ENCODE measurements at regions not wholly inside any gene's neighbourhood (a gene's known extent, or its start where the extent isn't known, plus 50 kb on each side); places are given as distances from the start of the nearest gene placed in this dataset.
"Not testable (repeated sequence)": the region's sequence is repeated elsewhere in the genome, so short reads cannot be mapped to it uniquely, and the experiment has no call there.

DNA sequence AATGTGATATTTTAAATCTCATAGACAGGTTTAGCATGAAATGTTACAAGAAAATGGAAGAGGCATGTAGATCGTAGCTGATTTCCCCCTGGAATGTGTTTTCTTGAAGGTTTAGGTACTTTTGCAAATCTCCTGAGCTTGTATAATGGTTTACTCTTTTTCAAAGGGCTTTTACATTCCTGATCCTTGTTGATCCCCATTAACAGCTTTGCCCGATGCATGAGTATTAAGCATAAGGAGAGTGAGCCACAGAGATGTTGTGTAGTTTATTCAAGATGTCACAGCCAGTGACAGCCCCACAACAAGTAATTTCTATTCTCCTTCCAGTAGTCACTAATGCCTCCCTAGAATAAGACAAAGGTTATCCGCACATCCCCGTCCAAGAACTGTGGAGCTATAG is 103.7 kb downstream of the SKIDA1 start:
- Histone ChIP-seq H3K4me1 (ENCODE audit: control insufficient read depth, extremely low read depth, insufficient read depth, low read length) (peaks cover 4% of the 10 kb centered on the region), H4K20me1 (ENCODE audit: control insufficient read depth, extremely low read depth, insufficient read depth, low read length) (no peaks in the 10 kb centered on the region), H3K9ac (ENCODE audit: insufficient read depth, low read length) (no peak overlapping the region), H3K9me3 (ENCODE audit: control insufficient read depth, insufficient read depth, low read depth, low read length) (no peaks in the 10 kb centered on the region), H3K4me2 (ENCODE audit: extremely low read depth, insufficient read depth, low read length) (no peak overlapping the region), H3K27ac (ENCODE audit: insufficient read depth, low read length) (no peak overlapping the region), H3K27me3 (ENCODE audit: control insufficient read depth, insufficient read depth, low read length) (no peaks in the 10 kb centered on the region), H3K79me2 (ENCODE audit: control insufficient read depth, insufficient read depth, low read length) (no peaks in the 10 kb centered on the region), H2AFZ (ENCODE audit: low read length) (no peak overlapping the region), H3K4me3 (replicated peaks in 1 of 4; ENCODE audit: control extremely low read depth in 1 of 4, insufficient read depth in 1 of 4, low read depth in 3 of 4, low read length in 4 of 4) (no peak overlapping the region), H3K36me3 (ENCODE audit: control insufficient read depth, insufficient read depth, low read length) (no peaks in the 10 kb centered on the region)
- no peak for TF ChIP-seq EZH2 (IDR thresholded peaks at IDR 0.05; ENCODE audit: low read length, missing control alignments)
- TF ChIP-seq, protein P1, sequence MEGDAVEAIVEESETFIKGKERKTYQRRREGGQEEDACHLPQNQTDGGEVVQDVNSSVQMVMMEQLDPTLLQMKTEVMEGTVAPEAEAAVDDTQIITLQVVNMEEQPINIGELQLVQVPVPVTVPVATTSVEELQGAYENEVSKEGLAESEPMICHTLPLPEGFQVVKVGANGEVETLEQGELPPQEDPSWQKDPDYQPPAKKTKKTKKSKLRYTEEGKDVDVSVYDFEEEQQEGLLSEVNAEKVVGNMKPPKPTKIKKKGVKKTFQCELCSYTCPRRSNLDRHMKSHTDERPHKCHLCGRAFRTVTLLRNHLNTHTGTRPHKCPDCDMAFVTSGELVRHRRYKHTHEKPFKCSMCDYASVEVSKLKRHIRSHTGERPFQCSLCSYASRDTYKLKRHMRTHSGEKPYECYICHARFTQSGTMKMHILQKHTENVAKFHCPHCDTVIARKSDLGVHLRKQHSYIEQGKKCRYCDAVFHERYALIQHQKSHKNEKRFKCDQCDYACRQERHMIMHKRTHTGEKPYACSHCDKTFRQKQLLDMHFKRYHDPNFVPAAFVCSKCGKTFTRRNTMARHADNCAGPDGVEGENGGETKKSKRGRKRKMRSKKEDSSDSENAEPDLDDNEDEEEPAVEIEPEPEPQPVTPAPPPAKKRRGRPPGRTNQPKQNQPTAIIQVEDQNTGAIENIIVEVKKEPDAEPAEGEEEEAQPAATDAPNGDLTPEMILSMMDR (conservative IDR thresholded peaks at IDR 0.05 in 1 of 2, IDR thresholded peaks at IDR 0.05 in 1 of 2; ENCODE audit: low read depth in 1 of 2, low read length in 2 of 2), result no peak
- no peak for DNase-seq (ENCODE audit: low read depth in 2 of 2)

DNA sequence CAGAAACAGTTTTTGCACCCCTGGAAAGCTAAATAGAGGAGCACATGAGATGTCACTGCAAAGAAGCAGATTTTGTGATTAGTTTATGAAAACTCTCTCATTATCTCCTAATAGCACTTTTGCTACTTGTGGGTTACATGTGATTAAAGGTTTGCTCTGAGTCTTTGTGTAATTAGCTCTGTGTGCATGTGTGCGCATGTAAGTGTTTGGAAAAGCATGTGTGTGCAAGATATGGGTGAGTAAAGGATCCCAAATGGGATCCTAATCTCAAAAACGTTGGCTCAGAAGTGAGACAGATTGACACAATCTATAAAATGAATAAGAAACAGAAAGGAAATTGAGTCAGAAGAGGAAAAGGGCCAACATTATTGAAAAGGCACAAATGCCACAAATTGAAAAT is 104.5 kb downstream of the SKIDA1 start:
- Histone ChIP-seq H3K4me2 (ENCODE audit: extremely low read depth, insufficient read depth, low read length) (no peak overlapping the region), H3K36me3 (ENCODE audit: control insufficient read depth, insufficient read depth, low read length) (no peaks in the 10 kb centered on the region), H2AFZ (ENCODE audit: low read length) (no peak overlapping the region), H3K27me3 (ENCODE audit: control insufficient read depth, insufficient read depth, low read length) (no peaks in the 10 kb centered on the region), H3K79me2 (ENCODE audit: control insufficient read depth, insufficient read depth, low read length) (no peaks in the 10 kb centered on the region), H3K27ac (ENCODE audit: insufficient read depth, low read length) (no peak overlapping the region), H3K9me3 (ENCODE audit: control insufficient read depth, insufficient read depth, low read depth, low read length) (no peaks in the 10 kb centered on the region), H3K9ac (ENCODE audit: insufficient read depth, low read length) (no peak overlapping the region), H3K4me3 (replicated peaks in 1 of 4; ENCODE audit: control extremely low read depth in 1 of 4, insufficient read depth in 1 of 4, low read depth in 3 of 4, low read length in 4 of 4) (no peak overlapping the region), H3K4me1 (ENCODE audit: control insufficient read depth, extremely low read depth, insufficient read depth, low read length) (peaks cover 4% of the 10 kb centered on the region), H4K20me1 (ENCODE audit: control insufficient read depth, extremely low read depth, insufficient read depth, low read length) (no peaks in the 10 kb centered on the region)
- TF ChIP-seq, protein P1 (conservative IDR thresholded peaks at IDR 0.05 in 1 of 2, IDR thresholded peaks at IDR 0.05 in 1 of 2; ENCODE audit: low read depth in 1 of 2, low read length in 2 of 2), result no peak
- TF ChIP-seq EZH2 (IDR thresholded peaks at IDR 0.05; ENCODE audit: low read length, missing control alignments), result no peak
- DNase-seq (ENCODE audit: low read depth in 2 of 2), result no peak

DNA sequence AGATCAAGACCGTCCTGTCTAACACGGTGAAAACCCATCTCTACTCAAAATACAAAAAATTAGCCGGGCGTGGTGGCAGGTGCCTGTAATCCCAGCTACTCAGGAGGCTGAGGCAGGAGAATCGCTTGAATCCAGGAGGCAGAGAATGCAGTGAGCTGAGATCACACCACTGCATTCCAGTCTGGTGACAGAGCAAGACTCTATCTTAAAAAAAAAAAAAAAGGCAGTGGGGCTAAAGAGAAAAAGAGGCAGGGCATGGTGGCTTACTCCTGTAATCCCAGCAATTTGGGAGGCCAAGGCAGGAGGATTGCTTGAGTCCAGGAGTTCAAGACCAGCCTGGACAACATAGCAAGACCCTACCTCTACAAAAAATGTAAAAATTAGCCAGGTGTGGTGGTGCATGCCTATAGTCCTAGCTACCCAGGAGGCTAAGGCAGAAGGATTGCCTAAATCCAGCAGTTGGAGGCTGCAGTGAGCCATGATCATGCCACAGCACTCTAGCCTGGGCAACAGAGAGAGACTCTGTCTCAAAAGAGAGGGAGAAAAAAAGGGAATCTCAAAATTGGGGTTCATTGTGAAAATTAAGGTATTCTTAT is 106.4 kb downstream of the SKIDA1 start:
- H4K20me1 ChIP-seq (ENCODE audit: control insufficient read depth, extremely low read depth, insufficient read depth, low read length); H3K9me3 ChIP-seq (ENCODE audit: control insufficient read depth, insufficient read depth, low read depth, low read length); H3K36me3 ChIP-seq (ENCODE audit: control insufficient read depth, insufficient read depth, low read length); H3K4me1 ChIP-seq (ENCODE audit: control insufficient read depth, extremely low read depth, insufficient read depth, low read length); H3K79me2 ChIP-seq (ENCODE audit: control insufficient read depth, insufficient read depth, low read length); H3K27ac ChIP-seq (ENCODE audit: insufficient read depth, low read length); H3K4me2 ChIP-seq (ENCODE audit: extremely low read depth, insufficient read depth, low read length); H2AFZ ChIP-seq (ENCODE audit: low read length); H3K27me3 ChIP-seq (ENCODE audit: control insufficient read depth, insufficient read depth, low read length); H3K9ac ChIP-seq (ENCODE audit: insufficient read depth, low read length); H3K4me3 ChIP-seq (replicated peaks in 1 of 4; ENCODE audit: control extremely low read depth in 1 of 4, insufficient read depth in 1 of 4, low read depth in 3 of 4, low read length in 4 of 4): not testable (repeated sequence)
- peak; percentile 22 to 39 for DNase-seq (ENCODE audit: low read depth in 2 of 2)
